ENCODE measurements at regions not wholly inside any gene's neighbourhood (a gene's known extent, or its start where the extent isn't known, plus 50 kb on each side); places are given as distances from the start of the nearest gene placed in this dataset.

DNA sequence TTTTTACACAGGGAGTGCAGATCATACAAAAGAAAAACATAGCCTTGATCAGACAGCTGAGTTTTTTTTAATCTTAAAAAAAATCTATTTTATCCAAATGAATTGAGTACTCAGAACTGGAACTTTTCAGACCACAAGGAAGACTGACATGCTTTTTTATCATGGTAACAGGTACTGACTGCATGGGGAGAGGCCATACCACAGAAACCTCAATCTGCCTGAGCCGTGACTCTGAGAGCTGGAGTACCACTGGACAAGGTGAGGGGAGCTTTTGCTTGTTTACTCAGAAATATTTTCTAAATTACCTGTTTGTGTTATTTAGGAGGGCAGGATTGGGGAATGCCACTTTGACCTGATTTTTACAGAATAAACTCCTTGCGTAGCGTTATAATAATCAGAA, 143.9 kb downstream of the ALX1 start:
- intact Hi-C loops (cut with micrococcal nuclease; ENCODE audit: unreplicated experiment), result loop anchor here (2.0 kb wide), 1 partner anchor 443 kb away; no protein-coding TSS in a partner anchor
- POLR2A ChIA-PET, result no interaction called here
- TF ChIP-seq KDM5B (CRISPR knock-in tag; IDR thresholded peaks at IDR 0.05; ENCODE audit: borderline replicate concordance) (no peak), PHF20 (CRISPR knock-in tag; IDR thresholded peaks at IDR 0.05) (no peak), JUND (CRISPR knock-in tag; IDR thresholded peaks at IDR 0.05) (no peak), IKZF4 (CRISPR knock-in tag; IDR thresholded peaks at IDR 0.05; ENCODE audit: borderline replicate concordance, low read depth, not compliant biosample characterization) (no peak), ZNF720 (CRISPR knock-in tag; IDR thresholded peaks at IDR 0.05) (no peak), ZNF484 (CRISPR knock-in tag; IDR thresholded peaks at IDR 0.05; ENCODE audit: borderline replicate concordance, low read depth) (no peak)
- TF ChIP-seq, protein P1, sequence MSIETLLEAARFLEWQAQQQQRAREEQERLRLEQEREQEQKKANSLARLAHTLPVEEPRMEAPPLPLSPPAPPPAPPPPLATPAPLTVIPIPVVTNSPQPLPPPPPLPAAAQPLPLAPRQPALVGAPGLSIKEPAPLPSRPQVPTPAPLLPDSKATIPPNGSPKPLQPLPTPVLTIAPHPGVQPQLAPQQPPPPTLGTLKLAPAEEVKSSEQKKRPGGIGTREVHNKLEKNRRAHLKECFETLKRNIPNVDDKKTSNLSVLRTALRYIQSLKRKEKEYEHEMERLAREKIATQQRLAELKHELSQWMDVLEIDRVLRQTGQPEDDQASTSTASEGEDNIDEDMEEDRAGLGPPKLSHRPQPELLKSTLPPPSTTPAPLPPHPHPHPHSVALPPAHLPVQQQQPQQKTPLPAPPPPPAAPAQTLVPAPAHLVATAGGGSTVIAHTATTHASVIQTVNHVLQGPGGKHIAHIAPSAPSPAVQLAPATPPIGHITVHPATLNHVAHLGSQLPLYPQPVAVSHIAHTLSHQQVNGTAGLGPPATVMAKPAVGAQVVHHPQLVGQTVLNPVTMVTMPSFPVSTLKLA (IDR thresholded peaks at IDR 0.05), result no peak
- in situ Hi-C loops (cut with HindIII; ENCODE audit: extremely low pct_ligation_motif_present, low pct_unique_long_range_greater_than_20kb), result no loop called here
- WGBS (ENCODE audit: low lambda C conversion rate), result 27% methylated on average over 3 of the region's 3 CpGs
- Histone ChIP-seq H3K27me3 (ENCODE audit: control insufficient read depth in 1 of 2, insufficient read depth in 2 of 2, low read length in 2 of 2) (no peaks in the 10 kb centered on the region), H3K4me2 (ENCODE audit: low read depth, low read length) (no peak overlapping the region), H3K9ac (ENCODE audit: insufficient read depth, low read depth, low read length) (no peak overlapping the region), H3K4me1 (ENCODE audit: insufficient read depth, low read length) (no peaks in the 10 kb centered on the region), H3K36me3 (replicated peaks in 1 of 2; ENCODE audit: control insufficient read depth in 1 of 2, insufficient read depth in 2 of 2, low read length in 2 of 2) (no peaks in the 10 kb centered on the region), H3K4me3 (replicated peaks in 1 of 3; ENCODE audit: insufficient read depth in 1 of 3, low read depth in 2 of 3, low read length in 3 of 3) (no peak overlapping the region), H2AFZ (ENCODE audit: low read length) (no peak overlapping the region), H3K9me3 (ENCODE audit: low read length) (no peaks in the 10 kb centered on the region), H4K20me1 (ENCODE audit: insufficient read depth, low read length) (no peaks in the 10 kb centered on the region), H3K27ac (ENCODE audit: extremely low read length, insufficient read depth, low read length) (no peak overlapping the region), H3K79me2 (ENCODE audit: insufficient read depth, low read length) (no peaks in the 10 kb centered on the region)
- no peak for FAIRE-seq
- CTCF ChIA-PET (ENCODE audit: low intra/inter-chr PET ratio, low total read pairs), result interaction anchor here (1.4 kb wide), 1 partner anchor 449 kb away, joined by 3 read pairs; no protein-coding TSS in a partner anchor
- ATAC-seq, result no peak
- BruUV-seq (replicated peaks), result no TSS peak
- no peak for DNase-seq (ENCODE audit: low spot score)

All from HepG2 (cell line).